GM18520 (cell line): ENCODE measurements at regions not wholly inside any gene's neighbourhood (a gene's known extent, or its start where the extent isn't known, plus 50 kb on each side); places are given as distances from the start of the nearest gene placed in this dataset.
"Not testable (repeated sequence)": the region's sequence is repeated elsewhere in the genome, so short reads cannot be mapped to it uniquely, and the experiment has no call there.

Experiments
- ATAC-seq: cut with Tn5 transposase; IDR thresholded peaks from one replicate; pipeline ENCODE4 v1.9.1; 2021; ENCODE audit not compliant: unreplicated experiment

DNA sequence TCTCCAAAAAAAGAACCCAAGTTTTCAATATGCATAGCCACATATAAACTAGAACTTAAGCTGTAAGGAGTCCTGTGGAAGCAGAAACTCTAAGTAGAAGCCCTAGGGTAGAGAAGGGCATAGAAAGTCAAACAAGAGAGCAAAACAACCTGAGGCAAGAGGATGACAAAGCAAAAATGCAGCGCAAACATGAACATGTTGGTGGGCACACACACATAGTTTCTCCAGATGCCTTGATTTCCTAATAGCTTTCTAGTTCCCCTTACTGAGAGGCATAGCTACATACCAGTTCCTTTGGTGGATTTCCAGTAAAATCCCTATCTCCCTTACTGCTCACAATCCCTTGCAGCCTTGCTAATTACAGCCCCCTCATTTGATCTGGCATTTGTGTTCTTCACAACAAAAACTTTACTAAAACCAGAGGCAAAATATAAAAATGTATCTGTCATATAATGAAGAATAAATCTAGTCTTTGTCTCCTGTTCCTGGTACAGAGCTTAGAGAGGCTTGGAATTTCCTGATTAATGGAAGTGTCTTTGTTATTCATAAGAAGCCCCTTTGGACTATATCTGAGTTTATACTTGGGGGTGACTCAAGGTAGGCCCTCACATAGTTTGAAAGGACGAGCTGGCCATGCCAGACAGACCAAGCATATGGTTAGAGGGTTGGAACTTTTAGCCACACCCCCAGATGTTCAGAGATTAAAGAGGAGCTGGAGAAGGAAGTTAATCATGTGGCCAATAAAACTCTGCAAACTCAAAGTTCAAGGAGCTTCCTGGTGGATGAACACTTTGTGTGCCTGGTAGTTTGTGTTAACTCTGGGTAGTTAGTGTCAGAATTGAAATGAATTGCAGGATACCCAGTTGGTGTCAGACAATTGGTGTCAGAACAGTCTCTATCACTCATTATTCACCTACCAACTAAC lies 52.7 kb upstream of the ZCCHC13 start:
- ATAC-seq: no peak

DNA sequence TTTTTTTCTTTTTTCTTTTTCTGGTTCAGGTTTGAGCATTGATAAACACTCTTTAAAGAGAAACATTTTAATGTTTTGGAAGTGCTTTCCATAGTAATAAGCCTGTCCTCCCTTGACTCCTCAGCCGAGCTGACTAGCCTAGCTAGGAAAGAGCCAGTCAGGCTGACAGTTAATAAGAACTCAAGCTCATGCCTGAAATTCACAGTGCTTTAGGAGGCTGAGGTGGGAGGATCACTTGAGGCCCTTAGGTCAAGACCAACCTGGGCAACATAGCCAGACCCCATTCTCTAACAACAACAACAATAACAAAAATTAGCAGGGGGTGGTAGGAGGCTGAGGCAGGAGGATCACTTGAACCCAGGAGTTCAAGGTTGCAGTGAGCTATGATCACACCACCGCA lies 53.4 kb upstream of the ZCCHC13 start:
- no peak for ATAC-seq

DNA sequence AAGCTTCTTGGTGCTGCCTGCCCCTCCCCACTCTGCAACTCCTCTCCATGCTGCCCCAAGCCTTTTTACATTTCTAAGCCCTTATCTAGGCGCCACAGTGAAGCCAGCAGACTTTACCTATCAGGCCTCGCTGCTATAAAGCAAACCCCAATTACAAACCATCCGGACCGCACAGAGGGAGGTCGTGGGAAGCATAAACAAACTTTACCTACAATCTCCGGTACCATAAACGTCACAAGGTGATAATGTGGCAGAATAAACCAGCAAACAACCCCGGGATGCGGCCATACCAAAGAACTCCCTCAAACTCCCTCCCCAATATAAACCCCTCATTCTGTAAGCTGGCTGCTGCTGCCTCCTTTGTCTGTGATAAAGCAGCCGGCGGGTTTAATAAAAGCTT lies 54.0 kb upstream of the ZCCHC13 start:
- ATAC-seq: no peak

DNA sequence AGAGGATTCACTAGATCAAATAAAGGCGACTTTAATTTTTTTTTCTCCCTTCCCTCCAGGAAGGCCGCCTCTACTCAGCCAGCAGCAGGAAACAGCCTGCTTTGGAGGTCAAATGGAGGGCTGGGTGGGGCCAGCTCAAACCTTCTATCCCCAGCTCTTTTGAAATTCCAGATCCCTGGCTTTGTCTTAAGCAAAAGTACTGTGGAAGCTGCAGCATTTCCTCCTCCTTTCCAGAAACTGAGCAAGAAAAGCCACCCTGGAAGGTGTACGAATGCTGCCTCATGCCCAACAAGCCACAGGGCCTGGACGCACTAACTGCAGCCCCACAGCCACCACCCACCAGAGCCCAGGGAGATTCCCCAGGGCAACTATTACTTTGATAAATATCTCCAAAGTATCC lies 55.1 kb upstream of the ZCCHC13 start:
- no peak for ATAC-seq

DNA sequence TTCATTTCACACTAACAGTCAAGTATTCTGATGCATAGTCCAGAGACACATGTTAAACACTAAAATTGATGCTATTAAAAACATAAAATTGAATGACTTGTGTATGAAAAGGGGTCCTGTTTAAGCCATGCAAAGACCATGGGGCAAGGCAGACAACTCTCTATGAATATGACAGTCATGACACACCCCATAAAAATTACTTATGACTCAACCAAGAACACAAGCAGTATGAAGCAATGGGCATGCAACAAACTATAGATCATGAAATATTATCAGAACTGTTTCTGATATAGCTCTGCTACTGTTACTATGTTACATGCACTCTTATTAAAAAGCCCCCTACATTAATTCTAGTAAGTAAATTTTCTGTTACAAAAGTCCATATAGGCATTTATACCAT lies 57.5 kb upstream of the ZCCHC13 start:
- ATAC-seq: no peak

DNA sequence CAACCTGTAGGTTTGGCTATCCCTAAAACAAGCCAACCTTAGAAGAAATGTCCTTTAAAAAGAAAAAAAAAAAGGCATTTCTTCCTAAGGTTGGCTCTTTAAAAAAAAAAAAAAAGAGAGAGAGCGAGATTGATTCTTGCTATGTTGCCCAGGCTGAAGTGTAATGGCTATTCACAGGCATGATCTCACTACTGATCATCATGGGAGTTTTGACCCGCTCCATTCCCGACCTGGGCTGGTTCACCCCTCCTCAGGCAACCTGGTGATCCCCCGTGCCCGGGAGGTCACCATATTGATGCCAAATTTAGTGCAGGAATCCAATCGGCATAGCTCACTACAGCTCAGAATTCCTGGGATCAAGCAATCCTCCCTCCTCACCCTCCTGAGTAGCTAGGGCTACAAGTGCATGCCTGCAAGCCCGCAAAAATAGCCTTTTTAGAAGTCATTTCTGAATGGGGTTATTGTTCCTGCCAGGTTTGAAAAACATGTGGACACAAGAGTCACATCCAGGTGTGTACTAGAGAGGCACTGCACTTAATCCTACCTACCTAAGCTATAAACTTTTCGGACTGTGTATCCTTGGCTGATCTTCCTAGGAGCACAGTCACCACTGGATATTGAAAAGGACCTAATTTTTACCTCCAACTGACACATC lies 61.4 kb upstream of the ZCCHC13 start:
- no peak for ATAC-seq

DNA sequence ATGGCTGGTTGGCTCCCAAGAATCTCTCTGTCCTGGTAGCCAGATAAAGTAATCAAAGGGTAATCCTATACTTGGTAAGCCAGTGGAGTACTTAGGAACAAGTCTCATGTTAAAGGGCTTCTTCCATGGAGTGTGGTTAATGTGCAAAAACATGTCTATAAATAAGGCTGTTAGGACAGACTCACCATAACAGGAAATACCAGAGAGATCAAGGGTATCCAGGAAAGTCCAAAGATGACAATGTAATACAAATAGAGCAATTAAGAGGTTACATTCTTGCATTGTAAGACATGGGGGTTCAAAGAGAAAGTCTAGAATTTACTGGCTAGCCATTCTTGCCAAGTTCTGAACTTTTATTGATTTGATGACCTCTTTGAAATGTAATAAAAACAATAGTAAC lies 61.9 kb upstream of the ZCCHC13 start:
- ATAC-seq: no peak

DNA sequence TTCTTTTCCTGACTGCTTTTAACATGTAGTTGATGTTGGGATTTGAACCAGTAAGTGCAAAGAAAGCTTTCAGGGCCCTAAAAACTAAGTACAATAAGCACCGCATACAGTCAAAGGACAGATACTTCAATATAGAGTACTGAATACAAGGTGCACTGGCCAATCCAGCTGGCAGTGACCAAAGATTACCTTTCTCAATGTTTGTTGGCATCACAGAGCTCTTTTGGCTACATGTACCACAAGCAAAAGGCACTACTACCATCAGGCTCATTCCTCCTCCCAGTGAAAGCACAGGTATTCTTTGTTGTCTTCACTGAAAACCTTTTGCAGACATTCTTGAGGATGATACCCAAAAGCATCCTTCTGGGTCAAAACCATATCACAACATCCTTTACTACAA lies 65.2 kb upstream of the ZCCHC13 start:
- ATAC-seq: no peak

DNA sequence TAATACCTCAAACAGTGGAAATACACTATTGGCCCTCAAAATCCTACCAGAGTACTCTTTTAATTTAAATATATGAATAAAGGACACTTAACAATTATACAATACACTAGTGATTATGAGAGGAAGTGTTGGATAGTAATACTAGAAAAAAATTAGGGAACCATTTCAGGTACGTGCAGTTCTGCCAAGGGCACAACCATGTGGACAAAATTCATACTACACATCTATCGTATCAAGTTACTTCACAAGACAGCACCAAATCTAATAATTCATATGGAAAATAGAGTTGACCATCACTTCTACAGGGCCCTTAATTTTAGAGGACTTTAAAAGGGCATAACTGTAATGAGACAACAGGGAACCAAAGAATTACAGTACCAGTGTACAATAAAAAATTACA lies 69.2 kb upstream of the ZCCHC13 start:
- ATAC-seq: no peak

DNA sequence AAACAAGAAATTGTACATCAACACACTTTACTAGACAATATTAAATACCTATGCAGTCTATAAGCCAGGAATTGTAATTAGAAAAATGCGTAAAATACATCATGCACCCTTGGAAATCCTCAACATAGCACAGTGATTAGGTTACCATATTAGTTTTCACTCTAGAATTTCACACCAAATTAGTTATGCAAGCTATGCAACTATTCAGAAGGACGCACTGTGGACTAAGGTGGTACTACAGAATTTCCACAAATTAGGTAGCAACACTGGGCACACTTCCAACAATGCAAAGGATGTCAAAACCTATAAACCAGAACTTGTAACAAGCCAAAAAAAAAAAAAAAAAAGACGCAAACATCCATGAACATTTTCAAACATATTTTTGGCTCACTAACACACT lies 71.1 kb upstream of the ZCCHC13 start:
- no peak for ATAC-seq

DNA sequence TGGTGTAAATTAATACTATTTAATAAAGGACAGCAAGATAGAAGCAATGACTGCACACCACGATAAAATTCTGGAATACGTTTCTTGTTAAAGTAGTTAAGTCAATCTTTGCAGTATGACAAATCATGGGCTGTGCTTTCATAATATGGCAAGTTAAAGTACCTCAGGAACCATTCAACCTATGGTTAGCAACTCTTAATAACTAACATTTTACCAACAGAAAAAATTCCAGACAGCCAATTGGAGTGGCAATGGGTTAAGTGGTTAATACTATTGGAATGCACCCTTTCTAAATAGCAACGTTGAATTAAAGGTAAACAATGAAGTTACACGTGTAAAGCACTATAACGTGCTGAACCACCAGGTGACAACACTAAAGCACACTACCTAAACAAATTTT lies 72.4 kb upstream of the ZCCHC13 start:
- ATAC-seq: no peak

DNA sequence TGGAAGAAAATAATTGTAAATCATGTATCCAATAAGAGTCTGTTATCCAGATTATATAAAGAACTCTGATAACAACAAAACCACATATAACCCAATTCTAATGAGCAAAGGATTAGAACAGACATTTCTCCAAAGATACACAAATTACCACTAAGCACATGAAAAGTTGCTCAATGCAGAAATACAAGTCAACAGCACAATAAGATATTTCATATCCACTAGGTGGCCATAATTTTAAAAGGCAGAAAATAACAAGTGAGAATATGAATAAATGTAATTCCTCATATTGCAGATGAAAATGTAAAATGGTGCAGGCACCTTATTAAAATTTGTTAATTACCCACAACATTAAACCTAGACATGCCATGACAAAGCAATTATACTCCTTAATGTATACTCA lies 73.9 kb upstream of the ZCCHC13 start:
- ATAC-seq: no peak

DNA sequence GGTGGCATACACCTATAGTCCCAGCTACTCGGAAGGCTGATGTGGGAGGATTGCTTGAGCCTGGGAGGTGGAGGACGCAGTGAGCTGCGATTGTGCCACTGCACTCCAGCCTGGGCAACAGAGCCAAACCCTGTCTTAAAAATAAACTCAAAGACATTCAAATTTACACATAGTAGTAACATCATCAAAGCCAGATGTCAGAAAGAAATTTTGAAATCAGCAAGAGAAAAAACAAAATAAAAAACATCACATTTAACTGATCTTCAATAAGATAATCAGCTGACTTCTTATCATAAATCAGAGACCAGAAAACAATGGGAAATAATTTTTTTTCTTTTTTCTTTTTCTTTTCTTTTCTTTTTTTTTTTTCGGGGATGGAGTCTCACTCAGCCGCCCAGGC lies 78.9 kb upstream of the ZCCHC13 start:
- no peak for ATAC-seq

DNA sequence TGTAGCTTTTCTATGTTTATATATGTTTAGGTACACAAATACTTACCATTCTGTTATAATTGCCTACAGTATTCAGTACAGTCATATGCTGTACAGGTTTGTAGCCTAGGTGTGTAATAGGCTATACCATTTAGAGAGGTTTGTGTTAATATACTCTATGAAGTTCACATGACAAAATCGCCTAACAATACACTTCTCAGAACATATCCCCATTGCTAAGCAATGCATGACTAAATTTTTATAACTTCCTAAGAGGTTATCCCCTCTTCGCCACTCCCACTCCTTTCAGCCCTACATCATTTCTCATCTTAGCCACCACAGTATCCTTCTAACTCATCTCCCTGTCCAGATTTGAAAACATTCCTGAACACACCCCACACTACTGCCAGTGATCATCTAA lies 83.7 kb upstream of the ZCCHC13 start:
- no peak for ATAC-seq

DNA sequence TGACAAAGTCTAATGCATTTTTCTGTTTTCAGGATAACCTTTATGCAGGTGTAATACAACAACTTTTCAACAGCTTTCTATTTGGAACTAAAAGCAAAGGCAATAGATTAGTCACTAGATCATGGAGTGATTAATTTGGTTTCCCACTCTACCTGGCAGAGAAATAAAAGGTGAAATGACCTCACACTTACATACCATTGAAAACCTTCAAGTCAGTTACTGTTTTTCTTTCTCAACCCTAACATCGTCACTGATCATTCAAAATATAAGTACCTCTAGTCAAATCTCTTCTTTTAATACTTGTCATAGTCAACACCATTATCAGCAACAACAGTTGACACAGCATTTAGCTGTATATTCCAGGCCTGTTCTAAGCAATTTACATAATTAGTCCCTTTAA lies 85.1 kb upstream of the ZCCHC13 start:
- ATAC-seq: no peak

DNA sequence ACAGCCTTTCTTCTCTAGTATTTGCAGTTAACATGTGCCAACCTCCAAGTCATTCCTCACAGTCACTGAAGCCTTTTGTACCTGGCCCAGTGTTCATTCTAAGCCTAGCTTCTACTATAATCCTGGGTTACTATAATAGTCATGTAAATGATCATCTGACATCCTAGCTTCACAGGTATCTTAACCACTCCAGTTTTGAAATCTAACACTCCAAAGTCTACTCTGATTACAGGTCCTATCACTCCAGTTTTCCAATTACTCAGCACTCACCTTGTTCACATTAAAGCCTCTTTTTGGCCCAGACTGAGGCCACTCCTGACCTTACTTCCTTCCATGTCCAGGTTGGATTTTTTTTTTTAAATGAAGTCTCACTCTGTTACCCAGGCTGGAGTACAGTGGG lies 87.6 kb upstream of the ZCCHC13 start:
- no peak for ATAC-seq

DNA sequence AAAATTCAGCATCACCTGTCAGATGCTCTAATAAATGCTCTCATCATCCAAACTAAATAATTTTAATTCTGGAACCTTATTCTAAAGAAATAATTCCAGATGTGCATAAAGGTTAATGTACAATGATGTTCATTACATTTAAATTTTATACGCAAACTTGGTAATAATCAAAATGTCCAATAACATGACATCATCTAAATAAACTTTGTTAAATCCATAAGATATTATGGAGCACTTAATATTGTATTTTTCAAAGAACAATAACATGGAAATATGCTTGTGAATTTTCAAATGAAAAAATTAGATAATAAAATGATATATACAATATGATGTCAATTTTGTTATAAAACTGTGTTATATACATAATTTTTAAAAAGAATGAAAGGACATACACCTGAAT lies 92.1 kb upstream of the ZCCHC13 start:
- ATAC-seq: no peak

DNA sequence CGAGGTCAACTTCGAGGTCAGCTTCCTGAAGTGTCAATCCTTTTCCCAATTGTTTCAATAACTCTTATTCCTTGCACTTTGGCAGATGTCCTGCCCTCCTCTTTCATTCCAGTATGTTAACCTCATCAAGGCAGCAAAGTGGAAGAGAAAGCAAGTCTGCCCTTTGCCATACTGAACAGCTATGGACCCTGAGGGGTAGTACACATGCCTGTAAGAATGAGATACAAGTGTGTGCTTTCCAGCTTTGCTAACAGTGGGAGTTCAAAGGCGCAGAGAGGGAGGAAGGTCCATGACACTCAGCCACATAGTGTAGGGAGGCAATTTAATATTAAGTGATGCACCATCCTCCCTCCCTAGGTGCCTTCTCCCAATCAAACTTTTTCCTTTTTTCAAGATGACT lies 96.4 kb upstream of the ZCCHC13 start:
- no peak for ATAC-seq

DNA sequence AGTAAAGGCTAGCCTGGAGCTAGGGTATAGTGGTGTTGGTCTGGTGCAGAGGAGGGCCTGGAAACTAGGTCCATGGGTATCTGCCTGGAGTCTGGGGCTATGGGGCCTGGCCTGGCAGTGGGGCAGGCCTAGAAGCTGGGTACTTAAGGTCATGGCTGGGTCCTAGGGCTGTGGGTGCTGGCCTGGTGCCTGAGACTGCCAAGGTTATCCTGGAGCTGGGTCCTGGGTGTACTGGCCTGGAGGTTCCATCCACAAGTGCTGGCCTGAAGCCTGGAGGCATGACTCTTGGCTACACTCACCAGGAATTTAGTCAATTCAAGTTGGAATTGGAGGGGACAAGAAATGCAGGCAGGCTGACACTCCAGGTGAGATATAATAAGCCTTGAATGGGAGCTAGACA lies 108.4 kb upstream of the ZCCHC13 start:
- no peak for ATAC-seq

DNA sequence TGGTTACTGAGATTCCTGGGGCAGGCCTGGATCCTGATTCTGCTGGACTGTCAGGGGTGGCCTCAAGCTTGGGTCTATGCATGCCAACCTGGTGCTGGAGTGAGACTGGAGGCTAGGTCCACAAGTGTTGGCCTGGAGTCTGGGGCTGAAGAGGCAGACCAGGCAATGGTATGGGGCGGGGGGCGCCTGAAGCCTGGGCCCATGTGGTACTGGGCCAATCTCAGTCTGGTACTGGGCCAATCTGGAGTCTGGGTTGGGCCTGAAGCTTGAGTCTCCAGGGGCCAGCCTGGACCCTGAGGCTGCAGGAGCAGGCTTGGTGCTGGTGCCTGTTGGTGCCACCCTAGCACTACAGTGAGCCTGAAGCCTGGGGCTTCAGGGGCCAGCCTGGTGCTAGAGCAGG lies 108.9 kb upstream of the ZCCHC13 start:
- no peak for ATAC-seq

DNA sequence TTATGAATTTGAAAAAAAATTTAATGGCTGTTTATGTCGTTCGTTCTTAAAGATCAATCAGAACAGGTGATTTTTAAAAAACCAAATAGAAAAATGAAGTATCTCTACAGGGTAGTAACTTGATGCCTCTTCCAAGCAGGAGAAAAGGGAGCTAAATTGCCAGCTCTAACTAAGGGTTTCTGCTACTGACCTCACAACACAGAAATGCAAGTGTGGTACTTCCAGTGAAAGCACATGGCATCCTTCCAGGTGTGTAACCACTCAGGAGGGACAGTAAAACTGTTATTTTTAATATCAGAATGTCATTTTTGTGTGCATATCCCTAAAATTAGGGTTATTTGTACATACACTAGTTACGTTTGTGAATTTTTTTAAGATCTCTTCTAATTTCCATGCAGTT lies 116.8 kb upstream of the ZCCHC13 start:
- ATAC-seq: no peak

DNA sequence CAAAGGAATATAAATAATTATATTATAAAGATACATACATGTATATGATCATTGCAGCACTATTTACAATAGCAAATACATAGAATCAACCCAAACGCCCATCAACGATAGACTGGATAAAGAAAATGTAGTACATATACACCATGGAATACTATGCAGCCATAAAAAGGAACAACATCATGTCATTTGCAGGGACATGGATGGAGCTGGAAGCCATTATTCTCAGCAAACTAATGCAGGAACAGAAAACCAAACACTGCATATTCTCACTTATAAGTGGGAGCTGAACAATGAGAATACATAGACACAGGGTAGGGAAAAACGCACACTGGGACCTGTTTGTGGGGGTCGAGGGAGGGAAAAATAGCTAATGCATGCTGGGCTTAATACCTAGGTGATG lies 120.9 kb upstream of the ZCCHC13 start:
- not testable (repeated sequence) for ATAC-seq

DNA sequence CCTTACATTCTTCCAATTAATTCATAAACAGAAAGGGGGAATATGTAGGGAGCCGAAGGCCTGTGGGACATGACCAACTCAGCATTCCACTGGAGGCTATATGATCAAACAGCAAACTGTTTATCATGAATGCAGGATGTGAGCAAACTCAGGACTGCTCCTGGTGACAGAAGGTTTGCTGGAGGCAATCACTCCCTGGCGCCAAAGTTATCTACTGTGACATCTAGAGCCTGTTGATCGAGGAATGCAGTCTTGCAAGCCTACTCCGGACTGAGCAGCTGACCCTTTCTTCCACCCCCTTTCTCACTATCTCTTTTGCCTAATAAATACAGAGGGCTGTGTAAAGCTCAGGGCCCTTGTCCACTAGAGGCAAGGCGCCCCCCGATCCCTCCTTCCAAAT lies 122.0 kb upstream of the ZCCHC13 start:
- ATAC-seq: not testable (repeated sequence)
